IMR-90 (cell line): ENCODE measurements at regions not wholly inside any gene's neighbourhood (a gene's known extent, or its start where the extent isn't known, plus 50 kb on each side); places are given as distances from the start of the nearest gene placed in this dataset.

Source experiments
- BHLHE40 ChIP-seq: fragments of 150-350 bp; IDR thresholded peaks from 2 replicates; pipeline ENCODE4 v1.6.1; 2016; ENCODE audit warnings: mild to moderate bottlenecking, low read depth, low read length
- CEBPB ChIP-seq: IDR thresholded peaks from 2 replicates; pipeline ENCODE4 v1.6.1; 2012; ENCODE audit warnings: low read depth, low read length, improper control_type of control experiment
- CHD1 ChIP-seq: IDR thresholded peaks from 2 replicates; pipeline ENCODE4 v1.6.1; 2012; ENCODE audit warnings: low read depth, low read length, improper control_type of control experiment
- CTCF ChIP-seq: conservative IDR thresholded peaks from 2 replicates; pipeline ENCODE4 v1.5.1; 2012; ENCODE audit warnings: mild to moderate bottlenecking, low read depth, low read length, improper control_type of control experiment
- MXI1 ChIP-seq: IDR thresholded peaks from 2 replicates; pipeline ENCODE4 v1.6.1; 2012; ENCODE audit warnings: low read depth, mild to moderate bottlenecking, low read length, moderate library complexity, borderline replicate concordance
- POLR2A ChIP-seq: IDR thresholded peaks from 2 replicates; pipeline ENCODE4 v1.6.1; 2012; ENCODE audit warnings: mild to moderate bottlenecking, low read depth, low read length
- RCOR1 ChIP-seq: IDR thresholded peaks from 2 replicates; pipeline ENCODE4 v1.6.1; 2012; ENCODE audit warnings: mild to moderate bottlenecking, low read length, improper control_type of control experiment; ENCODE audit not compliant: insufficient replicate concordance
- SMC3 ChIP-seq: fragments of 150-350 bp; IDR thresholded peaks from 2 replicates; pipeline ENCODE4 v1.6.1; 2016; ENCODE audit warnings: low read depth, mild to moderate bottlenecking, antibody characterized with exemption, low read length, moderate library complexity

DNA sequence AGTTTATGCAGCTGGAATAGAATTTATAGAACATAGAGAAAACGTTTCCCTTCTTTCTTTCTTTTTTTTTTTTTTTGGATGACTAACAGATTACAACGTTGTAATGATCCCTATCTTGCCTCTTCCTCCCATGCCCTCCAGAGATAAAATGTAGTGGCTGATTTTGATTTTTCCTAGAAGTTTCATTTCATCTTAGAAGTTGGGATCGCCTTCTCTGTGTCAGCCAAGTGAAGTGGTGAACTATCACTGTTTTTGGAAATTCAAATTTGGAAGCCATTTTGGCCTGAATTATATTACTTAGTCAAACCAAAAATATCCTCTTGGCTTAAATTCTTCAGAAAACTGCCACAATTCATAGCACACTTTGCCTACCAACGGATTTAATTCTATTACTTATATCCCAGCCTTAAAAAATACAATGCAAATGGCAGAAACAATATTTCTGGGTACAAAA, 1025.5 kb upstream of the NR2F2 start:
- TF ChIP-seq CTCF (no peak), POLR2A (no peak), SMC3 (no peak), MXI1 (no peak), CEBPB (no peak), RCOR1 (no peak), CHD1 (no peak), BHLHE40 (no peak)
